SKM-1 (cell line): ENCODE measurements at regions not wholly inside any gene's neighbourhood (a gene's known extent, or its start where the extent isn't known, plus 50 kb on each side); places are given as distances from the start of the nearest gene placed in this dataset.

ENCODE experiments used
- DNase-seq: peaks from one replicate; lab custom pipeline; 2025; ENCODE audit not compliant: unreplicated experiment; lab: John Stamatoyannopoulos, UW

DNA sequence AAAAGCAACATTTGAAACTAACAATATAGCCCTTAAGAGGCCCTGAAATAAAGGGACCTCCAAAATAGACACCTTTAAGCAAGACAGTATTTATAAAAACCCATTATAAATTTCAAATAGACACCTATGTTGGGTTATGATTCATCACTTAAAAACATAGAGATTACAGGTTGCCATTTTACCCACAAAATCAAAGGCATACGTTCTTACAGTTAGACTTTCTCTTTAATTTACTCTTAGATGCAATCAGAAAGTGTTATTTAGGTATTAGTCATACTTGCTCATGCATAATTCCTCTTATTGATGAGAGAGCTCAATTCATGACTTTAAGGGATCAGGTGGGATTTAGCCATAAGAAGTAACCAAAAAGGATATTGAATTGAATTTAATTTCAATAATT lies 51.5 kb upstream of the TMEM200A start:
- no peak for DNase-seq

DNA sequence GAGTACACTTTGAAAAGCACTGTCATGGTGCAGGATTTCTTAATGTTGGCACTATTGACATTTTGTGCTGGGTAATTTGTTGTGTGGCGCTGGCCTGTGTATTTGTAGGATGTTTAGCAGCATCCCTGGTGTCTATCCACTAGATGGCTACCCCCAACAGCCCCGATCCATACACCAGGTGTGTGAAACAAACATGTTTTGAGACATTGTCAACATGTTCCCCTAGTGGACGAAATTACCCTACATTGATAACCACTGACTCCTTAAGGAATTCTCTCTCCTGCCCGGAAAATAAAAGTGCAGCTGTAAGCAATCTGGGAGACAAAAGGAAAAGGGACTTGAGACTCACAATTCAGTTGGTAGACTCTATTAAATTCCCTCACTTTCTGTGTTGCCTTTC lies 52.6 kb upstream of the TMEM200A start:
- no peak for DNase-seq

DNA sequence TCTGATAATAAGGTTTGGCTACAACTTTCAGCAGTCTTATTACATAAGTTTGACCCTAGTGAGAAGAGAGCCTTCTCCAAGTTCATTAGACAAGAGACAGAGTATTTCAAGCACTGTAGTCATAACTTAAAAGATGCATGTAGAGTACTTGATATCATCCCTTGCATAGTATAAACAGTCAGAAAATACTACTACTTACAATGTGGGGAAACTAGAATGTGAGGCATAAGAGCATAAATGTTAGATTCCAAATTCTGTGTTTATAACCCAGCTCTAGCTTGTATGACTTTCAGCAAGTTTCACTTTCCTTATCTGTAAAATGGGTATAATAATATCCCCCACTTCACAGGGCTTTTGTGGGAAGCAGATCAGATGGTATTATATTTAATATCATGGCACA lies 56.8 kb upstream of the TMEM200A start:
- DNase-seq, result no peak

DNA sequence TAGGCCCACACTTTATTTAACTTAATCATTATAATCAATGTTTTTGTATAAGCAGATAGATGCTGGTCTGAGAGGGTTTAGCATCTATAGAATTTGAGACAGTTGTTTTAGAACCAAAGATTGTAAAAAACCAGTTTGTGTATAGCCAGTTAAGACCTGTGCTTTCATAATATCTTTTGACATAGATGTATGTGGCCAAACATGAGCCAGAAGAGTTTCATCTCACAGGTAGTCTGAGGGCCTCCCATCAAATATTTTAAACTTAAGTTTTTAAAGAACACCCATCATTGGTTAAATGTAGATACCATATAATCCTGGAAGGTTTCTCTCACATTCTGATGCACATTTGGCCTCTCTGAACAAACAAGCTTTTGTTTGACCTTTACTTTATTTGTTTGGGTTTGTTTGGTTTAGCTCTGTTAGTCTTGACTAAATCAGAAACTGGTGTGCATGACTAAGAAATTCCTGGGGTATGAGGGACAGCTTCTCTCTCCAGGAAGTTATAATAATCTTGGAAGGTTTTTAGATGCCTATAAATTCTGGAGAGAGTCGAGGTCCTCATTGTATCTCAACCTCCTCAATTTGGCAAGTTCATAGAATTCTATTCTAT lies 58.0 kb upstream of the TMEM200A start:
- DNase-seq, result no peak

DNA sequence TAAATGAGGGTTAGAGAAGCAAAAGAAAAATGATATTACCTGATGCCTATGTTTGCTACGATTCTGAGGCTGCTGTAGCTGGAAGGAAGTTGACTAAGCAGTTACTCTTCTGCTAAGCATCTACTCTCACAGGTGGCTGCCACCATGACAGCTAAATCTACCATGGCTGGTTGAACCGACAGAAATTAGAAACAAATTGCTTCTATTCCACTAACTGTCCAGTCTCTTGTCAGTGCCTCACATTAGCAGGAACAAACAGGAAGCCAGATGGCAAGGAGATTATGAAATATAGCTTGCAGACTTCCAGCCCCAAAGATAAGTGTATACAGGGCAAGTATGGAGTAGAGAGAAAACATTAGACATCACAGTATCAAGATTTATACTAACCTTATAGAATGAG lies 59.4 kb upstream of the TMEM200A start:
- peak; percentile 1 for DNase-seq

DNA sequence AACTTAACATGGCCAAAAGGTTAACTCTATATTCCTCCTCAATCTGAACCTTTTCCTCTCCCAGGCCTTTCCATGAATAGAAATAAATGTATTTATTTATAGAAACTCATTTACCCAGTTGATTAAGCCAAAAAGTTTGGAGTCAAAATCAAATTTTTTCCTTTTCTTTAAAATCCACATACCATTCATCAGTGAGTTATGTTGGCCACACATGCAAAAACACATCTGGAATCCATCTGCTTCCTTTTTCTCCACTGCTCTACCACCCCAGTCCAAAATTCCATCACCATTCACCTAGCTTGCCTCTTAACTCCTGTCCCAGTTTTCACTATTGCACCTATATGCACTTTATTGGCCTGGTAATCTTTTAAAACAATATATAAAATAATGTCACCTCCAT lies 62.4 kb upstream of the TMEM200A start:
- DNase-seq, result no peak

DNA sequence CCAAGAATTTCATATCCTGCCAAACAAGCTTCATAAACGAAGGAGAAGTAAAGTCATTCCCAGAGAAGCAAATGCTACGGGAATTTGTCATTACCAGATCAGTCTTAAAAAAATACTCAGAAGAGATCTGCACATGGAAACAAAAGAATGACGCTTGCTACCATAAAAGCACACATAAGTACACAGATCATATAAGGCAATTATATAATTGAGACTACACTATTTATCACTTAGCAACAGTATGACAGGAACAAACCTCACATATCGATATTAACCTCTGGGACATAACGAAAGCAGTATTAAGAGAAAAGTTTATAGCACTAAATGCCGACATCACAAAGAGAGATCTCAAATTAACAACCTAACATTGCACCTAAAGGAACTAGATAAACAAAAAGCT lies 67.6 kb upstream of the TMEM200A start:
- DNase-seq, result no peak

DNA sequence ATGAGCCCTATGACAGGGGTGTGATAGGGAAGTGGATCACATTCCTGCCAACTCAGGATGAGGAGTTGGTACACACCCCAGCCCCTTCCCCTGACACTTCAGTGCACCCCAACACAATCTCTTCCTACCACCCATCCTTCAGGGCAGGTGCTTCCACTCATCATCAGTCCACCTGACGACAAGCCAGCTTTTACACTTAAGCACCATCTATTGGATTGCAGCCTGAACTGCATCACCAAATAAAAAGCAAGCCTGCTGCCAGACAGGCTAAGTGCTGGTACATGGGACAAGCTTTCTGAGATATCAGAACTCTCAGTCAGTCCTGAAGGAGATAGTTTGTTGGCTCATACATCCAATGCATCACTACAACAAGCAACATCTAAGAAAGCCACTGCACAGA lies 69.0 kb upstream of the TMEM200A start:
- DNase-seq, result no peak

DNA sequence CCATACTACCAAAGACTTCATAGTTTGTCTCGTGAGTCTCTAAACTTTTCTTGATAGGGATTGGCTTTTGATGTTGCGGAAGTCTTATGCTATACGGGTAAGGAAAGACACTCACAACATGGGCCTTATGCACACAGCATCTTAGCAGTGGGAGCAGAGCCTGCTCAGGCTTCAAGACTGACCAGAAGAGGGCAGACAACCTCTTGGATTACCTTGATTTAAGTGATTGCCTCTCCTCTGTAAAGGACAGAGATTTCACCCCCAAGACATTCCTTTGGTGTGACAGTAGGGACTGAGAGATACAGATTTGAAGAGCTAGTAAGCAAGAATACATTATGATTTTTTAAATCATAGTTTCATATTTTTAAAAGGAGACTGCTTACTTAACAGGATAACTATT lies 71.0 kb upstream of the SAMD3 start:
- DNase-seq, result peak; percentile 5

DNA sequence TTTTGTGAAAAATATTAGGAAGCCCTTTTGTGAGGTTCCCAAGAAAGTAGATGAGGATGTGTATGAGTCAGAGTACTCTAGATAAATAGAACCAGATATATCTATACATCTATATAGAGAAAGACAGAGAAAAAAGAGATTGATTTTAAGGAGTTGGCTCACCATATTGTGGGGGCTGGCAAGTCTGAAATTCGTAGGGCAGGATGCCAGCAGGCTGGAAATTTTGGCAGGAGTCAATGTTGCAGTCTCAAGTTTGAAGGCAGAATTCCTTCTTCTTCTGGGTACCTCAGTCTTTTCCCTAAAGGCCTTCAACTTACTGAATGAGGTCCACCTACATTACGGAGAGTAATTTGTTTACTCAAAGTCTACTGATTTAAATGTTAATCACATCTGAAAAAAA lies 65.3 kb upstream of the SAMD3 start:
- DNase-seq, result no peak

DNA sequence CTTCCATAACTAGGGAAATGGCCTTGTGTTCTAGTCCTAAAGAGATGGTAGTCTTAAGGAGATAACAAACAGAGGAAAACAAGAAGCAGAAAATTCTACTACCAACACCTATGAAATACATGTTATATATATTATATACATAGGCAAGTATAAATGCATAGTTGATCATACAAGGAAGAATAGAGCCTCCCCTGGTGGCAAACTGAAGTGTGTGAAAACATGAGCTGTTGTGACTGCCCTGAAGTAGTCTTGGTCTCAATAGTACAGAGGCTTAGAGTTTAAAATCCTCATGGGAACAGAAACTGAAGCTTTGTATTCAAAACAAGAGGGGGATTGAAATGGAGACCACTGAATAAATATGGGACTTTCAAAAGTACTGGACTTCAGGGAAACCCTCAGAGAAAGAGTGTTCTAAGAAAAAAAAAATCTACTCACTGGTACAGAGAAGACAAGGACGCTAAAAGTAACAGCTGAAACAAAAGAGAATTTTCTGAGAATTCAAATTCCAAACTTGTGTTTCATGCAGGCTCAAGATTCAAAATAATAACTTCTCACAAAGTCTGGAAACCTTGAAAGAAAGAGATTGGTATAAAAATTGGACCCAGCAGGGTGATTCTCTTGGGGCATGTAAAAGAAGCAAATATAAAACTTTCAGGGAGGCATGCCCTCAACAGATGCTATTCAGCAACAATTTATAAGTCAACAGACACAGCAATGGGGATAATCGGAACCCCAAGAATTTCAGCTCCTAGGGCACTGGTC lies 59.7 kb upstream of the SAMD3 start:
- no peak for DNase-seq

DNA sequence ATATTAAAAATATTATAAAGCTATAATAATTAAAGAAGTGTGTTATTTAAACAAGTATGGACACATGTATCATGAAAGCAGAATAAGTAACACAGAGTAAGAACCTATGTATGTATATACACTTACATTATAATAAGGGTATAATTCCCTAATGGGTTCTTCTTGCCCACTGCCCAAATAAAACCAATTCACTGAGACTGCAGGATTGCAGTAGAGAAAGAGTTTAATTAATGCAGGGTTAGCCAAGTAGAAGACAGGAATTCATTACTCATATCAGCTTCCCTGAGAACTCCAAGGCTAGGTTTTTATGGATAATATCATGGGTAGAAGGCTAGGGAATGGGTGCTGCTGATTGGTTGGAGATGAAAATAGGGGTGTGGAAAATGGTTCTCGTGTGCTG lies 53.8 kb upstream of the SAMD3 start:
- no peak for DNase-seq

DNA sequence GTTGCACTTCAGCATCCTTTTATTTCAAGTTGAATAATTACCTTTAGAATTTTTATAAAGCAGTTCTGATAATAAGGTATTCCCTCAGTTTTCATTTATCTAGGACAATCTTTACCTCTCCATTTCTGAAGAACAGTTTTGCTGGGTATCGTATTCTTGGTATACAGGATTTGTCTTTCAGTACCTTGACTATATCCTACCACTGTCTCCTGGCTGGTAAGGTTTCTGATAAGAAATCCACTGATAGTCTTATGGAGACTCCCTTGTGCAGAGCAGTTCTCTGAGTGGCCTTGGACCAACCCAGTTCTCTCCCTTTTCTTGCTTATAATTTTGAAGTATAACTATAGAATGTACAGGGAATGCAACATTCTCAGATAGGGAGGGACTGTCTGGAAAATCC lies 51.3 kb upstream of the SAMD3 start:
- no peak for DNase-seq
